CD4-positive, alpha-beta T cell (primary cell): ENCODE measurements at regions not wholly inside any gene's neighbourhood (a gene's known extent, or its start where the extent isn't known, plus 50 kb on each side); places are given as distances from the start of the nearest gene placed in this dataset.

Source experiments
- ATAC-seq: fragments of 200-7000 bp; cut with Tn5 transposase; one replicate; pipeline ENCODE4 v1.10.0; 2022; ENCODE audit warnings: mild to moderate bottlenecking; ENCODE audit not compliant: poor library complexity
- CTCF ChIA-PET: fragments of 350-600 bp; sonication (Branson Sonifier 250); formaldehyde crosslinking; loops from one replicate; lab custom pipeline; 2021; ENCODE audit warnings: antibody characterized with exemption, inconsistent platforms; lab: Charles Lee
- POLR2A ChIA-PET: fragments of 350-600 bp; sonication (Branson Sonifier 250); formaldehyde crosslinking; loops from one replicate; lab custom pipeline; 2021; ENCODE audit warnings: antibody characterized with exemption, inconsistent platforms; lab: Charles Lee
- DNase-seq, 14 experiments: peaks; one replicate each; pipeline ENCODE4 v3.0.0-alpha.2; 2013 to 2020; ENCODE audit warnings: mixed read lengths in 2 of 14
- H3K27ac ChIP-seq, 2 donors: one replicate each; pipeline versions ENCODE4 v1.5.1 to v1.7.0; 2013; ENCODE audit warnings: low read length in 2 of 2, low read depth in 1 of 2, mild to moderate bottlenecking in 1 of 2
- H3K27me3 ChIP-seq, 2 experiments: 1 replicate in 1 of 2; 2 replicates in 1 of 2; pipeline versions ENCODE4 v1.6.1 to v1.7.0; 2013; ENCODE audit warnings: low read length in 2 of 2, control low read depth in 1 of 2, mild to moderate bottlenecking in 1 of 2, moderate library complexity in 1 of 2; ENCODE audit not compliant: insufficient read depth in 2 of 2, control insufficient read depth in 1 of 2
- H3K36me3 ChIP-seq: one replicate; pipeline ENCODE4 v1.6.1; 2013; ENCODE audit warnings: low read length, control low read depth; ENCODE audit not compliant: insufficient read depth
- H3K4me1 ChIP-seq: one replicate; pipeline ENCODE4 v1.6.1; 2013; ENCODE audit warnings: low read length, control low read depth; ENCODE audit not compliant: insufficient read depth
- H3K4me3 ChIP-seq: one replicate; pipeline ENCODE4 v1.5.1; 2013; ENCODE audit warnings: mild to moderate bottlenecking, low read length, moderate library complexity
- H3K9me3 ChIP-seq, 2 experiments: 1 replicate in 1 of 2; 2 replicates in 1 of 2; pipeline versions ENCODE4 v1.6.1 to v1.7.0; 2013; ENCODE audit warnings: low read length in 2 of 2, mild to moderate bottlenecking in 2 of 2, control low read depth in 1 of 2, moderate library complexity in 1 of 2; ENCODE audit not compliant: control insufficient read depth in 1 of 2, insufficient read depth in 1 of 2
- H3K27ac Mint-ChIP-seq: one replicate; pipeline ENCODE4 v1.8.0; 2020; ENCODE audit warnings: mixed read lengths
- H3K27me3 Mint-ChIP-seq: one replicate; pipeline ENCODE4 v1.8.0; 2021; ENCODE audit warnings: mixed read lengths
- H3K36me3 Mint-ChIP-seq: one replicate; pipeline ENCODE4 v1.8.0; 2021; ENCODE audit warnings: low read depth, mixed read lengths
- H3K4me1 Mint-ChIP-seq: one replicate; pipeline ENCODE4 v1.8.0; 2021; ENCODE audit warnings: low read depth, mixed read lengths
- H3K4me3 Mint-ChIP-seq: one replicate; pipeline ENCODE4 v1.8.0; 2020; ENCODE audit warnings: mild to moderate bottlenecking, mixed read lengths
- H3K9me3 Mint-ChIP-seq: one replicate; pipeline ENCODE4 v1.8.0; 2020; ENCODE audit warnings: mixed read lengths
- CTCF ChIP-seq: fragments of 200-600 bp; IDR thresholded peaks from one replicate; pipeline ENCODE4 v1.8.0; 2022; ENCODE audit warnings: antibody characterized with exemption, mild to moderate bottlenecking
- intact Hi-C, 2 experiments: fragments of 100-400 bp; cut with DNase I in 1 of 2; cut with micrococcal nuclease in 1 of 2; formaldehyde crosslinking; loops; one replicate each; pipeline versions ENCODE4 v1.15.1 to v1.9.0; 2023 to 2025; cut with DNase I, micrococcal nuclease

- H3K9me3 ChIP-seq: no peaks in the 10 kb centered on the region
- ChIA-PET CTCF (no interaction called here), POLR2A (no interaction called here)
- Mint-ChIP-seq H3K27me3 (no peaks in the 10 kb centered on the region), H3K4me3 (no peak overlapping the region), H3K27ac (no peak overlapping the region), H3K36me3 (no peaks in the 10 kb centered on the region), H3K4me1 (no peaks in the 10 kb centered on the region), H3K9me3 (peaks cover 17% of the 10 kb centered on the region)
- DNase-seq (no peak), ATAC-seq (no peak)
- H3K36me3 ChIP-seq: no peaks in the 10 kb centered on the region
- no peak overlapping the region for H3K4me3 ChIP-seq
- no peak for TF ChIP-seq CTCF
- H3K4me1 ChIP-seq: no peaks in the 10 kb centered on the region
- no peaks in the 10 kb centered on the region for H3K27me3 ChIP-seq
- intact Hi-C loops: no loop called here
- no peak overlapping the region for H3K27ac ChIP-seq
These were observed 1540.4 kb upstream of the GOT2 start for GRCh38 chr16:60274431-60275019.

GRCh38 chr16:60271781-60272180, 1537.7 kb upstream of the GOT2 start:
- no peaks in the 10 kb centered on the region for H3K4me1 ChIP-seq

GRCh38 chr16:60271025-60271771, 1537.1 kb upstream of the GOT2 start:
- no peak for TF ChIP-seq CTCF
- H3K27me3 ChIP-seq: no peaks in the 10 kb centered on the region
- no peaks in the 10 kb centered on the region for H3K36me3 Mint-ChIP-seq
- DNase-seq (no peak), ATAC-seq (no peak)
- no peak overlapping the region for H3K4me3 ChIP-seq
- H3K9me3 ChIP-seq: no peaks in the 10 kb centered on the region
- H3K4me1 ChIP-seq: no peaks in the 10 kb centered on the region
- no peaks in the 10 kb centered on the region for H3K4me1 Mint-ChIP-seq
- intact Hi-C loops: no loop called here
- H3K27ac ChIP-seq: no peak overlapping the region
- ChIA-PET POLR2A (no interaction called here), CTCF (no interaction called here)
- H3K27me3 Mint-ChIP-seq: no peaks in the 10 kb centered on the region
- no peak overlapping the region for H3K4me3 Mint-ChIP-seq
- H3K36me3 ChIP-seq: no peaks in the 10 kb centered on the region
- peaks cover 10% of the 10 kb centered on the region for H3K9me3 Mint-ChIP-seq
- H3K27ac Mint-ChIP-seq: no peak overlapping the region

More at GRCh38 chr16:60271781-60272180, 1537.7 kb upstream of the GOT2 start:
- H3K9me3 Mint-ChIP-seq: peaks cover 9% of the 10 kb centered on the region
- Histone ChIP-seq H3K9me3 (no peaks in the 10 kb centered on the region), H3K27me3 (no peaks in the 10 kb centered on the region), H3K27ac (no peak overlapping the region), H3K36me3 (no peaks in the 10 kb centered on the region), H3K4me3 (no peak overlapping the region)
- no peaks in the 10 kb centered on the region for H3K4me1 Mint-ChIP-seq
- H3K27me3 Mint-ChIP-seq: no peaks in the 10 kb centered on the region
- H3K27ac Mint-ChIP-seq: no peak overlapping the region
- TF ChIP-seq CTCF: no peak
- intact Hi-C loops: no loop called here
- no peak overlapping the region for H3K4me3 Mint-ChIP-seq
- DNase-seq (no peak), ATAC-seq (no peak)
- no peaks in the 10 kb centered on the region for H3K36me3 Mint-ChIP-seq
- CTCF ChIA-PET: no interaction called here
- POLR2A ChIA-PET: no interaction called here
